A549 (cell line): ENCODE measurements at regions not wholly inside any gene's neighbourhood (a gene's known extent, or its start where the extent isn't known, plus 50 kb on each side); places are given as distances from the start of the nearest gene placed in this dataset.
A peak's percentile ranks its signal among the peaks of the same experiment; 100 is the strongest.

Experiments
- ATAC-seq, 2 experiments: fragments of 200-7000 bp in 1 of 2; fragments of >200 bp in 1 of 2; cut with Nextera tagmentation in 1 of 2; cut with Tn5 transposase in 1 of 2; 3 replicates each; pipeline versions ENCODE4 v1.8.0 to v1.9.1; 2018 to 2020; ENCODE audit warnings: mild to moderate bottlenecking in 1 of 2, moderate library complexity in 1 of 2
- CTCF ChIA-PET: fragments of 300-600 bp; sonication (Branson Sonifier 250); formaldehyde crosslinking; extraction: SDS; loops from one replicate; lab custom pipeline; 2021; ENCODE audit warnings: antibody characterized with exemption, inconsistent platforms; lab: Yijun Ruan, JAX
- POLR2A ChIA-PET: fragments of 350-600 bp; formaldehyde crosslinking; extraction: SDS; loops from one replicate; lab custom pipeline; 2021; ENCODE audit warnings: antibody characterized with exemption, inconsistent platforms; lab: Yijun Ruan, JAX
- DNase-seq, 2 experiments: peaks; one replicate each; pipeline versions ENCODE4 v3.0.0 to v3.0.0-alpha.2; 2011 to 2016; ENCODE audit warnings: low read depth in 1 of 2, low spot score in 1 of 2
- FAIRE-seq: peaks from 2 replicates; lab custom pipeline; 2011; peaks lifted over from hg19 to GRCh38; lab: Jason Lieb, UNC
- H3K27ac ChIP-seq, 2 experiments: fragments of >200 bp; sonication (Bioruptor Twin); formaldehyde crosslinking; 3 replicates each; pipeline ENCODE4 v1.5.1; 2016 to 2017
- H3K4me1 ChIP-seq: fragments of >200 bp; sonication (Bioruptor Twin); formaldehyde crosslinking; 3 replicates; pipeline ENCODE4 v1.6.1; 2016
- H3K4me2 ChIP-seq: fragments of >200 bp; sonication (Bioruptor Twin); formaldehyde crosslinking; 3 replicates; pipeline ENCODE4 v1.6.1; 2016
- H3K4me3 ChIP-seq: fragments of >200 bp; sonication (Bioruptor Twin); formaldehyde crosslinking; 3 replicates; pipeline ENCODE4 v1.5.1; 2016
- H3K9me3 ChIP-seq: fragments of >200 bp; sonication (Bioruptor Twin); formaldehyde crosslinking; 3 replicates; pipeline ENCODE4 v1.6.1; 2016
- BHLHE40 ChIP-seq: IDR thresholded peaks from 2 replicates; pipeline ENCODE4 v1.6.1; 2012; ENCODE audit warnings: low read depth, low read length, inconsistent platforms
- CEBPB ChIP-seq, 2 experiments: fragments of >200 bp in 1 of 2; sonication (Bioruptor Twin) in 1 of 2; formaldehyde crosslinking in 1 of 2; IDR thresholded peaks; 2 replicates each; pipeline ENCODE4 v1.6.1; 2012 to 2016
- EHMT2 ChIP-seq: fragments of 200-600 bp; sonication (generic); IDR thresholded peaks from 2 replicates; pipeline ENCODE4 v1.6.1; 2016; ENCODE audit warnings: antibody characterized with exemption, low read depth, mild to moderate bottlenecking, moderate library complexity
- ESRRA ChIP-seq: fragments of 150-350 bp; IDR thresholded peaks from 2 replicates; pipeline ENCODE4 v1.6.1; 2014; ENCODE audit warnings: mild to moderate bottlenecking, low read length, borderline replicate concordance
- HDAC2 ChIP-seq: fragments of 200-600 bp; sonication (generic); IDR thresholded peaks from 2 replicates; pipeline ENCODE4 v1.6.1; 2016
- HES2 ChIP-seq: fragments of >200 bp; sonication (Bioruptor Twin); formaldehyde crosslinking; IDR thresholded peaks from 2 replicates; pipeline ENCODE4 v1.6.1; 2016
- HEYL ChIP-seq: fragments of 250-450 bp; sonication (Bioruptor Pico); IDR thresholded peaks from 2 replicates; pipeline ENCODE4 v1.8.0; 2021; ENCODE audit warnings: mild to moderate bottlenecking, moderate library complexity
- HOXB5 ChIP-seq: fragments of 250-450 bp; sonication (Bioruptor Pico); IDR thresholded peaks from 2 replicates; pipeline ENCODE4 v1.5.0; 2020; ENCODE audit warnings: mild to moderate bottlenecking, moderate library complexity
- JUN ChIP-seq, 2 experiments: fragments of >200 bp; sonication (Bioruptor Twin); formaldehyde crosslinking; IDR thresholded peaks; 2 replicates in 1 of 2; 3 replicates in 1 of 2; pipeline ENCODE4 v1.6.1; 2016 to 2017
- JUNB ChIP-seq: fragments of >200 bp; sonication (Bioruptor Twin); formaldehyde crosslinking; IDR thresholded peaks from 2 replicates; pipeline ENCODE4 v1.6.1; 2016
- MAFK ChIP-seq: fragments of 450-650 bp; IDR thresholded peaks from 2 replicates; pipeline ENCODE4 v1.6.1; 2014; ENCODE audit not compliant: partially characterized antibody
- MAZ ChIP-seq: fragments of 150-350 bp; IDR thresholded peaks from 2 replicates; pipeline ENCODE4 v1.6.1; 2014; ENCODE audit warnings: antibody characterized with exemption, low read depth, low read length, borderline replicate concordance
- MYC ChIP-seq: IDR thresholded peaks from 2 replicates; pipeline ENCODE4 v1.6.1; 2012; ENCODE audit warnings: mild to moderate bottlenecking, inconsistent platforms, low read length, improper control_type of control experiment, borderline replicate concordance
- NR3C1 ChIP-seq: fragments of >200 bp; sonication (Bioruptor Twin); formaldehyde crosslinking; IDR thresholded peaks from 3 replicates; pipeline ENCODE4 v1.6.1; 2017
- PBX3 ChIP-seq: IDR thresholded peaks from 2 replicates; pipeline ENCODE4 v1.6.1; 2012
- POLR2A ChIP-seq: IDR thresholded peaks from 2 replicates; pipeline ENCODE4 v1.6.1; 2012; ENCODE audit warnings: mild to moderate bottlenecking, low read length
- RARB ChIP-seq: fragments of 250-450 bp; sonication (Bioruptor Pico); IDR thresholded peaks from 2 replicates; pipeline ENCODE4 v1.8.0; 2021; ENCODE audit warnings: mild to moderate bottlenecking, moderate library complexity
- SREBF2 ChIP-seq: fragments of 450-650 bp; IDR thresholded peaks from 2 replicates; pipeline ENCODE4 v1.6.1; 2014; ENCODE audit warnings: mild to moderate bottlenecking, moderate library complexity
- TFCP2L1 ChIP-seq: fragments of 250-450 bp; sonication (Bioruptor Pico); IDR thresholded peaks from 2 replicates; pipeline ENCODE4 v1.5.0; 2021; ENCODE audit warnings: mild to moderate bottlenecking
- TP53 ChIP-seq: fragments of 250-450 bp; sonication (Bioruptor Pico); IDR thresholded peaks from 2 replicates; pipeline ENCODE4 v1.5.0; 2021; ENCODE audit warnings: mild to moderate bottlenecking, moderate library complexity
- USF2 ChIP-seq: fragments of 450-650 bp; IDR thresholded peaks from 2 replicates; pipeline ENCODE4 v1.6.1; 2014; ENCODE audit warnings: antibody characterized with exemption
- ZNF302 ChIP-seq: fragments of 250-450 bp; sonication (Bioruptor Pico); IDR thresholded peaks from 2 replicates; pipeline ENCODE4 v1.9.0; 2021; ENCODE audit warnings: inconsistent platforms, mild to moderate bottlenecking, moderate library complexity
- WGBS: methylation state at CpG from one replicate; pipeline ENCODE4 v1.1.6; 2017; ENCODE audit errors: missing lambda C conversion rate; 5-methylcytosine and 5-hydroxymethylcytosine counted together
- TF ChIP-seq, protein P1 (sequence below): fragments of 200-600 bp; sonication (generic); IDR thresholded peaks from 2 replicates; pipeline ENCODE4 v1.6.1; 2016; ENCODE audit warnings: antibody characterized with exemption, mild to moderate bottlenecking, moderate library complexity
- TF ChIP-seq, protein P2 (sequence below): fragments of 250-450 bp; sonication (Bioruptor Pico); IDR thresholded peaks from 2 replicates; pipeline ENCODE4 v1.5.0; 2020; ENCODE audit warnings: low read depth, mild to moderate bottlenecking, moderate library complexity

DNA sequence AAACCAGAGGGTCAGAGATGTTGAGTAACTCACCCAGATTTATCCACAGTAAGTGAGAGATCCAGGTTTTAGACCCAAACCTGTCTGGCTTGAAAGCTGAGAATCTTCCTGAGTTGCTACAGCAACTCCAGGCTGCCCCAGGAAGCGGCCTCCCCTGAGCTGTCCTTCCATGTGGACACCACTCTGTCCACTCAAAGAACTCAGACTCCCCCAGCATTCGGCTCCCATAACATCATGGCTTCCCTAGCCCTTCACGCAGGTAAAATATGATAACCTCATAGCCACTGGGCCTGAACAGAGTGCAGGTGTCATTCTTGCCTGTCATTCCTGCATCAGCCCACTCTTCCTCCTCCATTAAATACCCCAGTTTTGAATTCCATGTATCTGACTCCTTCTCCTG lies 657.8 kb downstream of the TBC1D22A start:
- WGBS: 12% methylated on average over 3 of the region's 3 CpGs
- no peak for DNase-seq
- CTCF ChIA-PET: no interaction called here
- no peak for ATAC-seq
- no peak overlapping the region for H3K4me2 ChIP-seq
- TF ChIP-seq TP53 (CRISPR knock-in tag) (no peak), BHLHE40 (no peak), ESRRA (no peak), RARB (no peak), TFCP2L1 (CRISPR knock-in tag) (no peak), HDAC2 (no peak), JUN (IDR thresholded peaks at IDR 0.05) (no peak), JUNB (no peak), ZNF302 (CRISPR knock-in tag) (no peak), MAFK (no peak), HES2 (no peak), POLR2A (no peak), SREBF2 (no peak), NR3C1 (no peak)
- no peak for FAIRE-seq
- no peak overlapping the region for H3K27ac ChIP-seq
- no peaks in the 10 kb centered on the region for H3K4me1 ChIP-seq
- POLR2A ChIA-PET: no interaction called here
- no peak overlapping the region for H3K4me3 ChIP-seq
- no peaks in the 10 kb centered on the region for H3K9me3 ChIP-seq

GRCh38 chr22:47419239-47419638 lies 656.8 kb downstream of the TBC1D22A start:
- Histone ChIP-seq H3K4me2 (no peak overlapping the region), H3K4me1 (no peaks in the 10 kb centered on the region), H3K4me3 (no peak overlapping the region), H3K9me3 (no peaks in the 10 kb centered on the region), H3K27ac (no peak overlapping the region)
- ATAC-seq (no peak), DNase-seq (no peak), FAIRE-seq (no peak)
- TF ChIP-seq, protein P1, sequence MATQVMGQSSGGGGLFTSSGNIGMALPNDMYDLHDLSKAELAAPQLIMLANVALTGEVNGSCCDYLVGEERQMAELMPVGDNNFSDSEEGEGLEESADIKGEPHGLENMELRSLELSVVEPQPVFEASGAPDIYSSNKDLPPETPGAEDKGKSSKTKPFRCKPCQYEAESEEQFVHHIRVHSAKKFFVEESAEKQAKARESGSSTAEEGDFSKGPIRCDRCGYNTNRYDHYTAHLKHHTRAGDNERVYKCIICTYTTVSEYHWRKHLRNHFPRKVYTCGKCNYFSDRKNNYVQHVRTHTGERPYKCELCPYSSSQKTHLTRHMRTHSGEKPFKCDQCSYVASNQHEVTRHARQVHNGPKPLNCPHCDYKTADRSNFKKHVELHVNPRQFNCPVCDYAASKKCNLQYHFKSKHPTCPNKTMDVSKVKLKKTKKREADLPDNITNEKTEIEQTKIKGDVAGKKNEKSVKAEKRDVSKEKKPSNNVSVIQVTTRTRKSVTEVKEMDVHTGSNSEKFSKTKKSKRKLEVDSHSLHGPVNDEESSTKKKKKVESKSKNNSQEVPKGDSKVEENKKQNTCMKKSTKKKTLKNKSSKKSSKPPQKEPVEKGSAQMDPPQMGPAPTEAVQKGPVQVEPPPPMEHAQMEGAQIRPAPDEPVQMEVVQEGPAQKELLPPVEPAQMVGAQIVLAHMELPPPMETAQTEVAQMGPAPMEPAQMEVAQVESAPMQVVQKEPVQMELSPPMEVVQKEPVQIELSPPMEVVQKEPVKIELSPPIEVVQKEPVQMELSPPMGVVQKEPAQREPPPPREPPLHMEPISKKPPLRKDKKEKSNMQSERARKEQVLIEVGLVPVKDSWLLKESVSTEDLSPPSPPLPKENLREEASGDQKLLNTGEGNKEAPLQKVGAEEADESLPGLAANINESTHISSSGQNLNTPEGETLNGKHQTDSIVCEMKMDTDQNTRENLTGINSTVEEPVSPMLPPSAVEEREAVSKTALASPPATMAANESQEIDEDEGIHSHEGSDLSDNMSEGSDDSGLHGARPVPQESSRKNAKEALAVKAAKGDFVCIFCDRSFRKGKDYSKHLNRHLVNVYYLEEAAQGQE: peak; percentile 55; the same call in 1 of the 2 replicates
- no peak for TF ChIP-seq MAZ
- TF ChIP-seq PBX3: no peak
- no peak for TF ChIP-seq RARB
- 35% methylated on average over 4 of the region's 4 CpGs for WGBS
- ChIA-PET CTCF (no interaction called here), POLR2A (no interaction called here)

- POLR2A ChIA-PET: no interaction called here
- Histone ChIP-seq H3K4me2 (no peak overlapping the region), H3K27ac (no peak overlapping the region), H3K4me1 (no peaks in the 10 kb centered on the region)
- 8% methylated on average over 2 of the region's 2 CpGs for WGBS
- DNase-seq (no peak), FAIRE-seq (no peak), ATAC-seq (no peak)
- CTCF ChIA-PET: no interaction called here
- TF ChIP-seq BHLHE40 (no peak), CEBPB (IDR thresholded peaks at IDR 0.05) (no peak), MAFK (no peak), HOXB5 (CRISPR knock-in tag) (no peak), USF2 (no peak), EHMT2 (no peak), MYC (no peak), HEYL (no peak)
- TF ChIP-seq, protein P2, sequence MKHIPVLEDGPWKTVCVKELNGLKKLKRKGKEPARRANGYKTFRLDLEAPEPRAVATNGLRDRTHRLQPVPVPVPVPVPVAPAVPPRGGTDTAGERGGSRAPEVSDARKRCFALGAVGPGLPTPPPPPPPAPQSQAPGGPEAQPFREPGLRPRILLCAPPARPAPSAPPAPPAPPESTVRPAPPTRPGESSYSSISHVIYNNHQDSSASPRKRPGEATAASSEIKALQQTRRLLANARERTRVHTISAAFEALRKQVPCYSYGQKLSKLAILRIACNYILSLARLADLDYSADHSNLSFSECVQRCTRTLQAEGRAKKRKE (CRISPR knock-in tag): no peak
- TF ChIP-seq, protein P1: no peak
- TF ChIP-seq, all 56 proteins: peak for 0
- Histone ChIP-seq H3K9me3 (no peaks in the 10 kb centered on the region), H3K4me3 (no peak overlapping the region)
Measured at GRCh38 chr22:47417699-47418098, 655.2 kb downstream of the TBC1D22A start.
